NCI-H510A (cell line): ENCODE measurements at regions not wholly inside any gene's neighbourhood (a gene's known extent, or its start where the extent isn't known, plus 50 kb on each side); places are given as distances from the start of the nearest gene placed in this dataset.

ENCODE experiments used
- DNase-seq: peaks from one replicate; lab custom pipeline; 2025; lab: John Stamatoyannopoulos, UW

- DNase-seq, result no peak
These were observed 101.8 kb upstream of the MKLN1 start for GRCh38 chr7:131225619-131226513.

- DNase-seq, result no peak
These were observed 101.2 kb upstream of the MKLN1 start for GRCh38 chr7:131226514-131226865.

- DNase-seq, result no peak
These were observed 96.1 kb upstream of the MKLN1 start for GRCh38 chr7:131231381-131232220.

- DNase-seq, result no peak
These were observed 94.9 kb upstream of the MKLN1 start for GRCh38 chr7:131232768-131233167.

GRCh38 chr7:131233193-131233592 lies 94.5 kb upstream of the MKLN1 start:
- no peak for DNase-seq

GRCh38 chr7:131234719-131235488 lies 92.8 kb upstream of the MKLN1 start:
- no peak for DNase-seq

GRCh38 chr7:131235489-131236317 lies 92.0 kb upstream of the MKLN1 start:
- DNase-seq, result no peak

GRCh38 chr7:131236318-131236672 lies 91.4 kb upstream of the MKLN1 start:
- DNase-seq, result no peak

GRCh38 chr7:131238347-131238931 lies 89.2 kb upstream of the MKLN1 start:
- no peak for DNase-seq

GRCh38 chr7:131241386-131241785 lies 86.3 kb upstream of the MKLN1 start:
- no peak for DNase-seq

GRCh38 chr7:131242123-131242650 lies 85.5 kb upstream of the MKLN1 start:
- no peak for DNase-seq

GRCh38 chr7:131244259-131244852 lies 83.3 kb upstream of the MKLN1 start:
- DNase-seq, result no peak

- no peak for DNase-seq
These were observed 78.7 kb upstream of the MKLN1 start for GRCh38 chr7:131249003-131249402.

- no peak for DNase-seq
These were observed 78.2 kb upstream of the MKLN1 start for GRCh38 chr7:131249483-131249882.

GRCh38 chr7:131250331-131250730 lies 77.3 kb upstream of the MKLN1 start:
- DNase-seq, result no peak

GRCh38 chr7:131251371-131251770 lies 76.3 kb upstream of the MKLN1 start:
- no peak for DNase-seq

GRCh38 chr7:131252976-131253375 lies 74.7 kb upstream of the MKLN1 start:
- DNase-seq, result no peak

GRCh38 chr7:131254211-131254610 lies 73.5 kb upstream of the MKLN1 start:
- DNase-seq, result no peak

GRCh38 chr7:131255242-131255641 lies 72.4 kb upstream of the MKLN1 start:
- no peak for DNase-seq

- DNase-seq, result no peak
These were observed 66.1 kb upstream of the MKLN1 start for GRCh38 chr7:131261476-131261994.
